ENCODE measurements at regions not wholly inside any gene's neighbourhood (a gene's known extent, or its start where the extent isn't known, plus 50 kb on each side); places are given as distances from the start of the nearest gene placed in this dataset.
"Not testable (repeated sequence)": the region's sequence is repeated elsewhere in the genome, so short reads cannot be mapped to it uniquely, and the experiment has no call there.

DNA sequence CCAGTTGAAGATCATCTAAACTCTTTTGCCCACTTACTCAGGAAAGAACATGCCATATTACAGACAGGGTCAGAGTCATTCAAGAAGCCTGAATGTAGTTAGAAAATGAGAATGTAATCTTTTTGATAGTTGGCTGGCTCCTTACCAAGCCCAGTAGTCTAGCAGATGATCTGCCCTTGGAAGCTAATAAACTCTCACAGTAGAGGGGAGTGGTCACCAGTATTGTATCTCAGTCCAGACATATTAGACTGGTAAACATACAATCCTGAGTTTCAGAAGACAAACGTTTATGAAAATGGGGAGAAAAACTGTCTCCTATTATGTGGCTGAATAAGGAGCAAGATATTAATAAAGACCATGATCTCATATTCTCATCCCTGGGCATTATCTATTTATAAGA lies 65.3 kb downstream of the SEPTIN7 start:
- Mint-ChIP-seq H3K4me3 (ENCODE audit: unreplicated experiment) (no peak overlapping the region), H3K9me3 (ENCODE audit: unreplicated experiment) (no peaks in the 10 kb centered on the region), H3K27ac (ENCODE audit: low read depth, unreplicated experiment) (no peak overlapping the region), H3K4me1 (ENCODE audit: insufficient read depth, unreplicated experiment) (no peaks in the 10 kb centered on the region), H3K36me3 (ENCODE audit: insufficient read depth, unreplicated experiment) (peaks cover 30% of the 10 kb centered on the region), H3K27me3 (ENCODE audit: insufficient read depth, unreplicated experiment) (no peaks in the 10 kb centered on the region)
- intact Hi-C loops (cut with micrococcal nuclease): no loop called here
- TF ChIP-seq, protein P1, sequence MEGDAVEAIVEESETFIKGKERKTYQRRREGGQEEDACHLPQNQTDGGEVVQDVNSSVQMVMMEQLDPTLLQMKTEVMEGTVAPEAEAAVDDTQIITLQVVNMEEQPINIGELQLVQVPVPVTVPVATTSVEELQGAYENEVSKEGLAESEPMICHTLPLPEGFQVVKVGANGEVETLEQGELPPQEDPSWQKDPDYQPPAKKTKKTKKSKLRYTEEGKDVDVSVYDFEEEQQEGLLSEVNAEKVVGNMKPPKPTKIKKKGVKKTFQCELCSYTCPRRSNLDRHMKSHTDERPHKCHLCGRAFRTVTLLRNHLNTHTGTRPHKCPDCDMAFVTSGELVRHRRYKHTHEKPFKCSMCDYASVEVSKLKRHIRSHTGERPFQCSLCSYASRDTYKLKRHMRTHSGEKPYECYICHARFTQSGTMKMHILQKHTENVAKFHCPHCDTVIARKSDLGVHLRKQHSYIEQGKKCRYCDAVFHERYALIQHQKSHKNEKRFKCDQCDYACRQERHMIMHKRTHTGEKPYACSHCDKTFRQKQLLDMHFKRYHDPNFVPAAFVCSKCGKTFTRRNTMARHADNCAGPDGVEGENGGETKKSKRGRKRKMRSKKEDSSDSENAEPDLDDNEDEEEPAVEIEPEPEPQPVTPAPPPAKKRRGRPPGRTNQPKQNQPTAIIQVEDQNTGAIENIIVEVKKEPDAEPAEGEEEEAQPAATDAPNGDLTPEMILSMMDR (IDR thresholded peaks at IDR 0.05; ENCODE audit: unreplicated experiment): no peak
- BruUV-seq (replicated peaks): no TSS peak
- ChIA-PET CTCF (interaction anchor here (0.9 kb wide), 1 partner anchor 156 kb away, joined by 4 read pairs; no protein-coding TSS in a partner anchor), POLR2A (no interaction called here)
- DNase-seq (ENCODE audit: unreplicated experiment): no peak

DNA sequence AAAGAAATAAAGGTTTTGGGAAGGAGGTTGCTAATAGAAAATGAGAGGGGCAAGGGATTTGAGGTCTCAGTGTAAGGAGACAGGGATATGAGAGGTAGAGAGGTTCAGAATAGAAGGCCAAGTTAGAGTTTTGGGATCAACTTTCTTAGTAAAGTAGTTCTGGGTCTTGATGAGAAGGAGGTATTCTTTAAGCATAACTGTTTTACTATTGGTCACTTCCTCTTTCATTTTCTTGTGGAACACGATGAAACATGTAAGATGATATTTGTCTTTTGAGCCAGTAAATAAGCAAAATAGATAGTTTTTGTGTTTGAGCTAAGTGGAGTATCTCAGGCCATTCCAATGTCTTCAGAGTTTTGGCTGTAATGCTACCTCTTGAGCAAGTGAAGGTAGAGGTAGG lies 68.3 kb downstream of the SEPTIN7 start:
- peaks cover 37% of the 10 kb centered on the region for H3K36me3 Mint-ChIP-seq (ENCODE audit: insufficient read depth, unreplicated experiment)
- H3K9me3 Mint-ChIP-seq (ENCODE audit: unreplicated experiment); POLR2A ChIA-PET; H3K4me3 Mint-ChIP-seq (ENCODE audit: unreplicated experiment); intact Hi-C loops (cut with micrococcal nuclease); BruUV-seq (replicated peaks); H3K4me1 Mint-ChIP-seq (ENCODE audit: insufficient read depth, unreplicated experiment); H3K27me3 Mint-ChIP-seq (ENCODE audit: insufficient read depth, unreplicated experiment); DNase-seq (ENCODE audit: unreplicated experiment); H3K27ac Mint-ChIP-seq (ENCODE audit: low read depth, unreplicated experiment): not testable (repeated sequence)
- CTCF ChIA-PET: interaction anchor here (1.1 kb wide), 1 partner anchor 159 kb away, joined by 6 read pairs; no protein-coding TSS in a partner anchor

DNA sequence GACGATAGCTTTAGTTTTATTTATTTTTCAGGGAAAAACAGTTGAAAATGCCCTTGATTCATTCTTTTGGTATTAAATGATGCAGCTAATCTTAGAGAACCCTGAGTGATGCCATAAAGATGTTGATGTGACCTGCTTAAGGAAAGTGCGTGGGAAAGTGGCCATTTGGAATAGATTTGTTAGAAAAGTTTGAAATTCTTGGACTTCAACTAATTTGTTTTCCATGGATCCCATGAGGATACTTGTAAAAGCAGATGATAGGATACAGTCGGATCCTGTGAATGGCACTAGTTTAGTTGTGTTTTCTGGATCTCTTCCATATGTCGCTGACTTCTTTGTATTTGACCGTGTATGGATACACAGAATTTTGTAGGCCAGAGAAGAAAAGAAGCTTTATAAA lies 69.0 kb downstream of the SEPTIN7 start:
- Mint-ChIP-seq H3K4me3 (ENCODE audit: unreplicated experiment) (no peak overlapping the region), H3K27me3 (ENCODE audit: insufficient read depth, unreplicated experiment) (no peaks in the 10 kb centered on the region), H3K9me3 (ENCODE audit: unreplicated experiment) (no peaks in the 10 kb centered on the region), H3K4me1 (ENCODE audit: insufficient read depth, unreplicated experiment) (peaks cover 6% of the 10 kb centered on the region), H3K36me3 (ENCODE audit: insufficient read depth, unreplicated experiment) (peaks cover 44% of the 10 kb centered on the region), H3K27ac (ENCODE audit: low read depth, unreplicated experiment) (no peak overlapping the region)
- no peak for DNase-seq (ENCODE audit: unreplicated experiment)
- TF ChIP-seq, protein P1 (IDR thresholded peaks at IDR 0.05; ENCODE audit: unreplicated experiment): no peak
- intact Hi-C loops (cut with micrococcal nuclease): no loop called here
- BruUV-seq (replicated peaks): no TSS peak
- ChIA-PET CTCF (interaction anchor here (1.1 kb wide), 1 partner anchor 160 kb away, joined by 6 read pairs; no protein-coding TSS in a partner anchor), POLR2A (interaction anchor here (1.1 kb wide), 1 partner anchor 70 kb away, joined by 5 read pairs; no protein-coding TSS in a partner anchor)

DNA sequence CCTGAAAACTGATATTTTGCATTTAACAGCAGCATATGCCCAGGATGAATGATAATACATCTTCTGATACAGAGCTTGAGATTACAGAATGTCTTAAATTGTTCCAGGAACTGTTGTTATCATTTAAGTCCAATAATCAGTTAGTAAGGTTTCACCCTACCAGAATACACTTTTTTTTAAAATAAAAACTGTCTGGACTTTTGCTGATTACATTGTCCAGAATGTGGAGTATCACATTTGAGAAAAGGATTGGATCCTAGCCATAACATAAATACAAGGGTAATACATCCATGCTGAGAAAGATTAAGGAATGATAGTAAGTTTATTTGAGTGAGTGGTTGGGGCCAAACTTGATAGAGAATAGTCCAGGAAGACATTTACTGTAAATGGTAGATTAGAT lies 71.0 kb downstream of the SEPTIN7 start:
- intact Hi-C loops (cut with micrococcal nuclease): no loop called here
- Mint-ChIP-seq H3K4me1 (ENCODE audit: insufficient read depth, unreplicated experiment) (peaks cover 6% of the 10 kb centered on the region), H3K27me3 (ENCODE audit: insufficient read depth, unreplicated experiment) (no peaks in the 10 kb centered on the region), H3K27ac (ENCODE audit: low read depth, unreplicated experiment) (no peak overlapping the region), H3K4me3 (ENCODE audit: unreplicated experiment) (no peak overlapping the region), H3K36me3 (ENCODE audit: insufficient read depth, unreplicated experiment) (peaks cover 30% of the 10 kb centered on the region), H3K9me3 (ENCODE audit: unreplicated experiment) (no peaks in the 10 kb centered on the region)
- ChIA-PET CTCF (no interaction called here), POLR2A (no interaction called here)
- TF ChIP-seq, protein P1 (IDR thresholded peaks at IDR 0.05; ENCODE audit: unreplicated experiment): no peak
- DNase-seq (ENCODE audit: unreplicated experiment): no peak
- no TSS peak for BruUV-seq (replicated peaks)

DNA sequence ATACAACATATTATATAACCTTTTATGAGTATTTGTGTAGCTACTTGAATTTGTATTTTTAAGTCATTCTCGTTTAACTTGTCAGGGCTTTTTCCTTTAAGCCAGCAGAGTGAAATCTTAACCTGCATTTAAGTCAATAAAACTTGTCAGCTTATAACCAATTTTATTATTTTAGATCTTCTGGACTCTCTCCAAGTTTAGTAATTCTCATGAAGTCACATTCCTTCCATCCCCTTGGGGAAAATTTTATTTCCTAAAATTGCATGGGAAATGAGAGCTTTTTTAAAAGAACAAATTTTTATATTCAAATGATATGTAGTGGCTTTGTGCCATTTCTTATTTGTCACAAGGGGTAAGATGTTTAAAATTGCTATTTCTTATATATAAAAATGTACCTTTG lies 74.0 kb downstream of the SEPTIN7 start:
- H3K27ac Mint-ChIP-seq (ENCODE audit: low read depth, unreplicated experiment): peak overlapping the region; percentile 63
- POLR2A ChIA-PET: no interaction called here
- H3K4me3 Mint-ChIP-seq (ENCODE audit: unreplicated experiment): no peak overlapping the region
- DNase-seq (ENCODE audit: unreplicated experiment): no peak
- intact Hi-C loops (cut with micrococcal nuclease): no loop called here
- H3K4me1 Mint-ChIP-seq (ENCODE audit: insufficient read depth, unreplicated experiment): peaks cover 20% of the 10 kb centered on the region
- H3K27me3 Mint-ChIP-seq (ENCODE audit: insufficient read depth, unreplicated experiment): no peaks in the 10 kb centered on the region
- peaks cover 6% of the 10 kb centered on the region for H3K9me3 Mint-ChIP-seq (ENCODE audit: unreplicated experiment)
- peaks cover 14% of the 10 kb centered on the region for H3K36me3 Mint-ChIP-seq (ENCODE audit: insufficient read depth, unreplicated experiment)
- CTCF ChIA-PET: interaction anchor here (0.6 to 0.9 kb wide), 2 partner anchors 165 to 1537 kb away, joined by 3 read pairs; no protein-coding TSS in a partner anchor
- BruUV-seq (replicated peaks): no TSS peak
- TF ChIP-seq, protein P1 (IDR thresholded peaks at IDR 0.05; ENCODE audit: unreplicated experiment): no peak

Measured in MCF 10A (cell line).